NCI-H2029 (cell line): ENCODE measurements at regions not wholly inside any gene's neighbourhood (a gene's known extent, or its start where the extent isn't known, plus 50 kb on each side); places are given as distances from the start of the nearest gene placed in this dataset.
A peak's percentile ranks its signal among the peaks of the same experiment; 100 is the strongest.

Experiments used
- DNase-seq: peaks from one replicate; lab custom pipeline; 2025; lab: John Stamatoyannopoulos, UW

DNA sequence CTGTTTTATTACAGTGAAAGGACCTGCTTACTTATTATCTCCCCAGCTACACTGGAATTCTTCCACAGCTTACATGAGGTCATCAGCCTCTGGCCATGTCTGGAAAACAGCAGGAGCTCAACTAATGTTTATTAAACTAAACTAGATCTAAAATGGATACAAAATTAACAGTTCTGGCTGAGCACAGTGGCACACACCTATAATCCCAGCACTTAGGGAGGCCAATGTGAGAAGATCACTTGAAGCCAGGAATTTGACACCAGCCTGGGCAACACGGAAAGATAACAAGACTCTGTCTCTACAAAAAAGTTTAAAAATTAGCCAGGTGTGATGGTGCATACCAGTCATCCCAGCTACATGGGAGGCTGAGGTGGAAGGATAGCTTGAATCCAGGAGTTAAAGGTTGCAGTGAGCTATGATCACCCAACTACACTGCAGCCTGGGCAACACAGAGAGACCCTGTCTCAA, 220.8 kb upstream of the MARCKS start:
- no peak for DNase-seq

DNA sequence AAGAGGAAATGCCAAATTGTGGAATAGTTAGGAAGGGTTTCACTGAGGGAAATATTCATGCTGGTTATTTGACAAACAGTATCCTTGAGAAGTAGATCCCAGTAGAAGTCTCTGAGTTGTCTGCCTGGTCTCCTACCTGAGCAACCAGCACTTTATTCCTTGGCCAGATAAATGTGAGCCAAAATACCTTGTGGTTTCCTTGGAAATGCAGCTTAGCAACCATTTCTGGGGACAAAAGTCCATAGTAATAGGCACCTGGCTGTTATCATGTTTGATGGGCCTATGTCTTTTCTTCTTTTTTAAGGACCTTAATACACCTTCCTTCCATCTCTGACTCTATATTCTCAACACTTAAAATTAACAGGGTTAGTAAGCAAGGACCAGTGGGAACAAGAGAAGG, 217.1 kb upstream of the MARCKS start:
- peak; percentile 24 for DNase-seq

DNA sequence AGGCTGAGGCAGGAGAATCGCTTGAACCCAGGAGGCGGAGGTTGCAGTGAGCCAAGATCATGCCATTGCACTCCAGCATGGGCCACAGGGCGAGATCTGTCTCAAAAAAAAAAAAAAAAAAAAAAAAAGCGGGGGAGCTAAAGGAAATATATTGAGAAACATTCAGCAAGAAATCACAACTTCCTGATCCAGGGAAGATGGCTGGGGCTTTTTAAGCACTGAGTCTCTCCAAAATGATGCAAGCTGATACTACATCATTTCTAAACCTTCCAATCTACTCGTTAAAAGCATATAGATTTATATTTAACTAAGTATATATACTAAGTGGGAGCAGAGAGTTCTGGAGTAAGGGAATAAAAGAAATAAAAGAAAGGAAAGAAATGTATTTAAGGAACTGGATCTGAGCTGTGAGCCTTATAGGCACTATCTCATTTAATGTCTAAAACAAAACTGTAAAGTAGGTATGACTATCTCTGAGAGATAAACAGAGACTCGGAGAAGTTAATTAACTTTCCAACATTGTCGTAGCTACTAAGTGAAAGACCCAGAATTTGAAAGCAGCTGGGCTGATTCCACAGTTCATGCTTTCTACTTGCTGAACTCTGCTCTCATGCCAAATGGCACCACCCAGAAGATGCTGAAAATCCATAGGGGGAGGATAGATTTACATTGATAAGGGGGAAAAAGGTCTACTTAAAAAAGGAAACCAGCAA, 215.0 kb upstream of the MARCKS start:
- no peak for DNase-seq

DNA sequence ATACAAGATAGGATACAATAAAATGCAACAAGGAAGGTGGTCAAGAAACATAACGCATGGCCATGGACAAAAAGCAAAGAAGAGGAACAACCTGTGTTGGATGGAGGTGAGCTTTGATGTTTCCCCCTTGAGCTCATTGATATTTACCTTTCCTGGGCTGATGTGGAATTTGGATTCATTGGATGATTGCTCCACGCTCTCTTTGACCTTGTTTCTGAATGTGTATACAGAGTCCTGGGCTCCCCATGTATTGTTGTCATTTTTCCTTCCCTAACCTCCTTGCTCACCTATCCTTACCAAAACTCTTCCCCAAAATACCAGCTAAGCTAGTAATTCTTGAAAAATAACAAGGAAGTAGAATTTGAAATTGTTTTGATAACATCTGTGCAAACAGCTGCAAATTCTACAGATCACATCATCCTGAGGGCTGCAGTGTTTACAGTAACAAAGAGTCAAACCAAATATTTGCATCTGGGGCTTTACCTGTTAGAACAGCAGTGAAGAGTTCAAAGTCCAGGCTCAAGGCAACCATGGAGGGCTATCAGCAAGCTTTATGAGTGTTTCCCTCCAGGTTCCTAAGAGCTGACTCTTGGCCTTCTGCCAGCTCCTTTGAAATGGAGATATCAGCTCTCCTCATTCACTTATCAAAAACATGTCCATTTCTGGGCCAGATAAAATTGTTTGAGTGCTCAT, 214.3 kb upstream of the MARCKS start:
- peak; percentile 99 for DNase-seq

DNA sequence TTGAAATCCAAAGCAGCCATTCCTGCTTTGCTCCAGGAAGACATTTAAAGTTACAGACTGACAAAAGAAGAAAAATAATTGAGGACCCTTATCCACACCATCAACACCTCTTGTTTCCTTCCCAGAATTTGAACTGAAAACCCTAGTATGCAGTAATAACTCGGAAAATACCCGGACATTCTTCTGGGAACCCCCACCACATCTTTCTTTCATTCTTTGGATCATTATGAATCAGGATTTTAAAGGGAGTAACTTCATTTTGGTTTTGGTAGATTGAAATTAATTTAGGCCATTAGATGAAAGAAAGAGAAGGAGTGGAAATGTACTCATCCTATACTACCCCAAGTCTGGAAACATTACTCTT, 213.8 kb upstream of the MARCKS start:
- DNase-seq, result no peak

- DNase-seq, result no peak
These were observed 212.1 kb upstream of the MARCKS start for GRCh38 chr6:113644861-113645575.

DNA sequence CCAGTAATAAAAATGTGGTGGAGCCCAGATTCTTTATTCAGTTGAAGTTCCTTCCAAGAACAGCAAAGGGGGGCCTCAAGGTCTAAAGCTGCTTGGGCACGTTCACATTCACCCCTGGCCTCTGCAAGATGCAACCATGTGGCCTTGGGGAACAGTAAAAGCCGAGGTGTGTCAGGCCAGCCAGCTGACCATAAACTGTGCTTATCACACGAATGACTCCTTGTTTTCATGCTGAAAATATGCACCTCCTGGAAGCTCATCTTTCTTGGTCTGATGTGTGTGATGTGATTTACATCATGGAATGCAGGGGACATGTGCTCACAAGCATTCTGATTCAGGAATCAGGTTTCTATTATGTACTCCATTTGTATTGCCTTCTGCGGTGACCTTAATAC, 211.6 kb upstream of the MARCKS start:
- no peak for DNase-seq

DNA sequence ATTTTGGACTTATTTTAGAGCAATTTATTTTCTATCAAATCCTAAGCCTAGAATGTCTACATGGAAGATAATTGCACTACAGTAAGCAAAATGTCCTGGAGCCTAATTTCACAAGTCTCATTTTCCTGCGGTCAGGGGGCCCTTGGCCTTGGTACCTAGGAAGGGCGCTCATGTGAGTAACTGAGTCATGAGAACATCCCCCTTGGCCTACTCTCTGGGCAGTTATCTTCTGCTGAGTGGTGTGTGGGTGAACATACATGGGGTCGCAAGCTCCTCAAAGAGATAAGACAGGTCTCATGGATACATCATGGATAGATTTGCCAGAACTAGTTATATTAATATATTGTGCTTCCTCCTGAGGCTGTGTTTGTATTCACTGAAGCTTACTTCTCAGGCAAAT, 211.2 kb upstream of the MARCKS start:
- no peak for DNase-seq

GRCh38 chr6:113646701-113647100, 210.4 kb upstream of the MARCKS start:
- no peak for DNase-seq

- no peak for DNase-seq
These were observed 209.8 kb upstream of the MARCKS start for GRCh38 chr6:113647143-113647889.

DNA sequence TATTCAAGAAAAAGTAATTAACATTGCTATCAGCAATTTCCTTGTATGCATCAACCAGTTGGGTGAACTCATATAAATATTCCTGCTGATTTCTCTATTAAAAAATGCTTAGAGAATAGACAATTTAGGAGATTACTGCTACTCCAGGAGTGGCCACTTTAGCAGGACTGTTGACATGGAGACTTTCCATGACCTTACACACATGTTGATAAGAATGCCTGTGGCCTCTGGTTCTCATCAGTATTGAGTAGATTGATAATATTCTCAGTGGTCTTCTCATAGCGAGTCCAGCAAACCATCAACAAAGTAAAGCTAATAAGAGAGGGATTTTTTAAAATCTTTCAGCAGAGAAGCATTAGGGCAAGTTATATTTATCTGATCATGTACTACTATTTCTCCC, 208.4 kb upstream of the MARCKS start:
- no peak for DNase-seq

GRCh38 chr6:113649276-113649675, 207.9 kb upstream of the MARCKS start:
- DNase-seq, result no peak

GRCh38 chr6:113649880-113650609, 207.1 kb upstream of the MARCKS start:
- no peak for DNase-seq

GRCh38 chr6:113650610-113650979, 206.6 kb upstream of the MARCKS start:
- no peak for DNase-seq

DNA sequence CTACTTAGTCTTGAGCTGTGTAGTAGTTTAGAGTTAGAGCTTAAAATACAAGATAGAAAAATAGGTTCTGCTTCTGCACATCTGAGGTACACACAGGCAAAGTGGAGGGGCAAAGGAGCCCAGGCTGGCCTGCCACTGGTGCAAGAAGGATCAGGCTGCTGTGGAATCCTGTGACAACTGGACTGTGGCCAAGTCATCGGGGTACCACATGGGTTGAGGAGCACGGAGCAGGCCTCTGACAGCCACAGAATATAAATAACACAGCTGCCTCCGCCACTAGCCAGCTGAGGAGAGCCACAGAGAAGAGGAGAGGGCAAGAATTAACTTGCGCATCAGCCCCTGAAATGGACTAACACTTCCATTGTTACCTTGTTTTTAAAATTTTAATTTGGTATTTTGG, 206.0 kb upstream of the MARCKS start:
- DNase-seq, result no peak

DNA sequence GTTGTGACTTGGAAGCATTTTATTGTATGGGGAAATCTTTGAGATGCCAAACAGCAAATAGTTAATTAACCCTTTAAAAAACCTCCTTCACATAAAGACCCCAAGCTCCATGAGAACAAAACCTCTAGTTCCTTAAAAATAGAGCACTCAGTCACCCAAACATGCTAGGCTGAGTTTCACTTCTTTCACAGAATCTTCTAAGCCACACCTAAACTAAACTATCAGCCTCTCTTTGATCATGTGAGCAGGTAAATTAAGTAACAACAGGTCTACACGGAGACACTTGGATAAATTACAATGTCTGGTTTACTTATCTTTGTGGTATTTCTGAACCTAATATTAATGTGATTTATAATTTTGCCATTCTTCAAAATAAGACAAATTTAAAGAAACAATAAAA, 205.2 kb upstream of the MARCKS start:
- DNase-seq, result no peak

- DNase-seq, result no peak
These were observed 203.9 kb upstream of the MARCKS start for GRCh38 chr6:113653275-113653674.

- DNase-seq, result no peak
These were observed 202.7 kb upstream of the MARCKS start for GRCh38 chr6:113654396-113654795.

DNA sequence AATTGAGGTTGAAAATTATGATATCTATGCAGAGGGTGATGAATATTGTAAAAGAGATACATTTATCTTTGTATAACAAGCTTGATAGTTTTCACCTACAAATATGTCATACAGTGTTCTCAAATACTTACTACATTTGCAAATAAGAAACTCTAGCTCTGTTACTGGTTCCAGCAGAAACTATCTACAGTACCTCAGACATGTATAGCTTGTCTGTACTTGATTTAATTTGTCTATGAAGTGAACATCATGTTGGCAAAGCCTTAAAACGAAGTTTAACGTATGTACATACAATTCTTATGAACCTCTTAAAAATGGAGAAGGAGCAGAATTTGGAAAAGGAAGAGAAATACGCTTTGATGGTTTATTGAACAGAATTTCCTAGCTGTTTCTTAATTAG, 201.4 kb upstream of the MARCKS start:
- DNase-seq, result no peak

DNA sequence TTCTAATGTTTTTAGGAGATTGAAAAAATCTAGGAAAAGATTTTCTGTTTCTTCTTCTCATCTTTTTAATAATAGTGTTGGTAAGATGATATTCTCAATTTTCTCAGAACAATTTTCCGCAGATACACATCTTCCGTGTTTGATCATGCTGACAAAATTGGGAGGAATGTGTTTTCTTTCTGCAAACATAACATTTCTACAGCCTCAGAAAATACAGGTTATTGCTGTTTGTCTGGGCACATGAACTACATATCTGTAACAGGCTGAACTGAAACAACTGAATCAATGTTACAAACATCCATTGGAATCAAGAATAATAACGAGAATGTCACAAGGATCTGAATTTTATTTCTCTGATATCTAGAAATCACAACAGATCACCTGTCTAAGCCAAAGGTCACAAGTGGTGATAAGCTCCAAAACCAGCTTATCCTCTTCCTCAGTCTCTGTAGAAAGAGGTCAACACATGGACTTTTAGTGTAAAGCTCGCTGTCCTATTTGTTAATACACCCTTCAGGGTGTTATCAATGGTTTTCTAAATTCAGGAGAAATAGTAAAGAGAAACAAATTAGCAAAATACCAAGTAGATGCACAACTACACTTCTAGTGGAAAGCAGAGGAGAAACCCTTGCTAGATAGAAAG, 197.3 kb upstream of the MARCKS start:
- DNase-seq, result no peak

DNA sequence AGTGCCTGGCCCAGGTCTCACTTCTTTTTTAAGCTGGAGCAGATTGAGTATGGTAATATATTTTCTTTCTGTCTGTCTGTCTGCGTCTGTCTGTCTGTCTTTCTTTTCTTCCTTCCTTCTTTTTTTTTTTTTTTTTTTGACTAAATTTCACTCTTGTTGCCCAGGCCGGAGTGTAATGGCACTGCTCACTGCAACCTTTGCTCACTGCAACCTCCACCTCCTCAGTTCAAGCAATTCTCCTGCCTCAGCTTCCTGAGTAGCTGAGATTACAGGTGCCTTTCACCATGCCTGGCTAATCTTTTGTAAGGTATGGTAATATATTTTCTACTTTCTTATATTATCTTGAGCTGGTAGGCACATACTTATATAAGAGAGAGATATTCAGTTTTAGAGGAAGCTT, 196.3 kb upstream of the MARCKS start:
- no peak for DNase-seq
